HEK293 (cell line): ENCODE measurements at regions not wholly inside any gene's neighbourhood (a gene's known extent, or its start where the extent isn't known, plus 50 kb on each side); places are given as distances from the start of the nearest gene placed in this dataset.

ENCODE experiments used
- ZBTB1 ChIP-seq: fragments of 450-650 bp; formaldehyde crosslinking; IDR thresholded peaks from 2 replicates; pipeline ENCODE4 v1.5.1; 2016; ENCODE audit warnings: missing biosample characterization, missing genetic modification characterization
- ZNF530 ChIP-seq: fragments of 450-650 bp; formaldehyde crosslinking; IDR thresholded peaks from 2 replicates; pipeline ENCODE4 v1.5.1; 2016; ENCODE audit warnings: low read depth, missing biosample characterization, missing genetic modification characterization
- ZNF707 ChIP-seq: fragments of 450-650 bp; formaldehyde crosslinking; IDR thresholded peaks from 2 replicates; pipeline ENCODE4 v1.5.1; 2016; ENCODE audit warnings: missing biosample characterization, missing genetic modification characterization
- ZNF747 ChIP-seq: fragments of 450-650 bp; formaldehyde crosslinking; IDR thresholded peaks from 2 replicates; pipeline ENCODE4 v1.5.1; 2016; ENCODE audit warnings: missing biosample characterization, missing genetic modification characterization
- ZNF792 ChIP-seq: fragments of 450-650 bp; formaldehyde crosslinking; IDR thresholded peaks from 2 replicates; pipeline ENCODE4 v1.5.1; 2016; ENCODE audit warnings: missing biosample characterization, missing genetic modification characterization
- TF ChIP-seq, protein P1 (sequence below): fragments of 450-650 bp; formaldehyde crosslinking; IDR thresholded peaks from 2 replicates; pipeline ENCODE4 v1.5.1; 2016; ENCODE audit warnings: missing biosample characterization, missing genetic modification characterization
- TF ChIP-seq, protein P2 (sequence below): fragments of 450-650 bp; formaldehyde crosslinking; IDR thresholded peaks from 2 replicates; pipeline ENCODE4 v1.5.1; 2016; ENCODE audit warnings: missing biosample characterization, missing genetic modification characterization
- TF ChIP-seq, protein P3 (sequence below): fragments of 450-650 bp; formaldehyde crosslinking; IDR thresholded peaks from 2 replicates; pipeline ENCODE4 v1.5.1; 2016; ENCODE audit warnings: missing biosample characterization, missing genetic modification characterization, low read depth
- TF ChIP-seq, protein P4 (sequence below): sonication (generic); formaldehyde crosslinking; IDR thresholded peaks from 2 replicates; pipeline ENCODE4 v1.8.1; 2022; ENCODE audit warnings: mild to moderate bottlenecking, moderate library complexity, missing genetic modification reagents
- TF ChIP-seq, protein P5 (sequence below): fragments of 450-650 bp; formaldehyde crosslinking; IDR thresholded peaks from 2 replicates; pipeline ENCODE4 v1.5.1; 2016; ENCODE audit warnings: missing biosample characterization, missing genetic modification characterization

DNA sequence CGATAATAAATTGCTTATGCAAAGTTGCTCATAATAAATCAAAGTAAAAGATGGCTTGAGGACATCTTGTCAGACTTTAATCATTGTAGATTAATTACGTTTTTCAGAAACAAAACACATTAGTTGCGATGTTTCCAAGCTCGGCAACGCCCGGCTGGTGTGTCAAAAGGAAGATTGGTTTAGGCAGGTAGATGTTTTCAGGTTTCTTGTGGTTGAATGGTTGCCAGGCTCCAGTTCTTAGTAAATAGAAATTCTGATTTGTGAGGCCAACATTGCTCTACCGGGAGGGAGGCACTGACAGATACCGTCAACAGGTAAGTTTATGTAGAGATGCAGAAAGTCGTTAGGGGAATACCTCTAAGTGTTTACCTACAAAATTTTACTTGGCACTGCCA is 280.3 kb downstream of the NPR3 start:
- TF ChIP-seq ZNF530 (tag by site-specific recombination) (no peak), ZBTB1 (tag by site-specific recombination) (no peak), ZNF707 (no peak), ZNF747 (tag by site-specific recombination) (no peak), ZNF792 (no peak)
- TF ChIP-seq, protein P1, sequence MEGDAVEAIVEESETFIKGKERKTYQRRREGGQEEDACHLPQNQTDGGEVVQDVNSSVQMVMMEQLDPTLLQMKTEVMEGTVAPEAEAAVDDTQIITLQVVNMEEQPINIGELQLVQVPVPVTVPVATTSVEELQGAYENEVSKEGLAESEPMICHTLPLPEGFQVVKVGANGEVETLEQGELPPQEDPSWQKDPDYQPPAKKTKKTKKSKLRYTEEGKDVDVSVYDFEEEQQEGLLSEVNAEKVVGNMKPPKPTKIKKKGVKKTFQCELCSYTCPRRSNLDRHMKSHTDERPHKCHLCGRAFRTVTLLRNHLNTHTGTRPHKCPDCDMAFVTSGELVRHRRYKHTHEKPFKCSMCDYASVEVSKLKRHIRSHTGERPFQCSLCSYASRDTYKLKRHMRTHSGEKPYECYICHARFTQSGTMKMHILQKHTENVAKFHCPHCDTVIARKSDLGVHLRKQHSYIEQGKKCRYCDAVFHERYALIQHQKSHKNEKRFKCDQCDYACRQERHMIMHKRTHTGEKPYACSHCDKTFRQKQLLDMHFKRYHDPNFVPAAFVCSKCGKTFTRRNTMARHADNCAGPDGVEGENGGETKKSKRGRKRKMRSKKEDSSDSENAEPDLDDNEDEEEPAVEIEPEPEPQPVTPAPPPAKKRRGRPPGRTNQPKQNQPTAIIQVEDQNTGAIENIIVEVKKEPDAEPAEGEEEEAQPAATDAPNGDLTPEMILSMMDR: no peak
- TF ChIP-seq, protein P2, sequence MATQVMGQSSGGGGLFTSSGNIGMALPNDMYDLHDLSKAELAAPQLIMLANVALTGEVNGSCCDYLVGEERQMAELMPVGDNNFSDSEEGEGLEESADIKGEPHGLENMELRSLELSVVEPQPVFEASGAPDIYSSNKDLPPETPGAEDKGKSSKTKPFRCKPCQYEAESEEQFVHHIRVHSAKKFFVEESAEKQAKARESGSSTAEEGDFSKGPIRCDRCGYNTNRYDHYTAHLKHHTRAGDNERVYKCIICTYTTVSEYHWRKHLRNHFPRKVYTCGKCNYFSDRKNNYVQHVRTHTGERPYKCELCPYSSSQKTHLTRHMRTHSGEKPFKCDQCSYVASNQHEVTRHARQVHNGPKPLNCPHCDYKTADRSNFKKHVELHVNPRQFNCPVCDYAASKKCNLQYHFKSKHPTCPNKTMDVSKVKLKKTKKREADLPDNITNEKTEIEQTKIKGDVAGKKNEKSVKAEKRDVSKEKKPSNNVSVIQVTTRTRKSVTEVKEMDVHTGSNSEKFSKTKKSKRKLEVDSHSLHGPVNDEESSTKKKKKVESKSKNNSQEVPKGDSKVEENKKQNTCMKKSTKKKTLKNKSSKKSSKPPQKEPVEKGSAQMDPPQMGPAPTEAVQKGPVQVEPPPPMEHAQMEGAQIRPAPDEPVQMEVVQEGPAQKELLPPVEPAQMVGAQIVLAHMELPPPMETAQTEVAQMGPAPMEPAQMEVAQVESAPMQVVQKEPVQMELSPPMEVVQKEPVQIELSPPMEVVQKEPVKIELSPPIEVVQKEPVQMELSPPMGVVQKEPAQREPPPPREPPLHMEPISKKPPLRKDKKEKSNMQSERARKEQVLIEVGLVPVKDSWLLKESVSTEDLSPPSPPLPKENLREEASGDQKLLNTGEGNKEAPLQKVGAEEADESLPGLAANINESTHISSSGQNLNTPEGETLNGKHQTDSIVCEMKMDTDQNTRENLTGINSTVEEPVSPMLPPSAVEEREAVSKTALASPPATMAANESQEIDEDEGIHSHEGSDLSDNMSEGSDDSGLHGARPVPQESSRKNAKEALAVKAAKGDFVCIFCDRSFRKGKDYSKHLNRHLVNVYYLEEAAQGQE: no peak
- TF ChIP-seq, protein P3, sequence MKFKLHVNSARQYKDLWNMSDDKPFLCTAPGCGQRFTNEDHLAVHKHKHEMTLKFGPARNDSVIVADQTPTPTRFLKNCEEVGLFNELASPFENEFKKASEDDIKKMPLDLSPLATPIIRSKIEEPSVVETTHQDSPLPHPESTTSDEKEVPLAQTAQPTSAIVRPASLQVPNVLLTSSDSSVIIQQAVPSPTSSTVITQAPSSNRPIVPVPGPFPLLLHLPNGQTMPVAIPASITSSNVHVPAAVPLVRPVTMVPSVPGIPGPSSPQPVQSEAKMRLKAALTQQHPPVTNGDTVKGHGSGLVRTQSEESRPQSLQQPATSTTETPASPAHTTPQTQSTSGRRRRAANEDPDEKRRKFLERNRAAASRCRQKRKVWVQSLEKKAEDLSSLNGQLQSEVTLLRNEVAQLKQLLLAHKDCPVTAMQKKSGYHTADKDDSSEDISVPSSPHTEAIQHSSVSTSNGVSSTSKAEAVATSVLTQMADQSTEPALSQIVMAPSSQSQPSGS: no peak
- TF ChIP-seq, protein P4, sequence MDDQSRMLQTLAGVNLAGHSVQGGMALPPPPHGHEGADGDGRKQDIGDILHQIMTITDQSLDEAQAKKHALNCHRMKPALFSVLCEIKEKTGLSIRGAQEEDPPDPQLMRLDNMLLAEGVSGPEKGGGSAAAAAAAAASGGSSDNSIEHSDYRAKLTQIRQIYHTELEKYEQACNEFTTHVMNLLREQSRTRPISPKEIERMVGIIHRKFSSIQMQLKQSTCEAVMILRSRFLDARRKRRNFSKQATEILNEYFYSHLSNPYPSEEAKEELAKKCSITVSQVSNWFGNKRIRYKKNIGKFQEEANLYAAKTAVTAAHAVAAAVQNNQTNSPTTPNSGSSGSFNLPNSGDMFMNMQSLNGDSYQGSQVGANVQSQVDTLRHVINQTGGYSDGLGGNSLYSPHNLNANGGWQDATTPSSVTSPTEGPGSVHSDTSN (CRISPR knock-in tag): no peak
- TF ChIP-seq, protein P5, sequence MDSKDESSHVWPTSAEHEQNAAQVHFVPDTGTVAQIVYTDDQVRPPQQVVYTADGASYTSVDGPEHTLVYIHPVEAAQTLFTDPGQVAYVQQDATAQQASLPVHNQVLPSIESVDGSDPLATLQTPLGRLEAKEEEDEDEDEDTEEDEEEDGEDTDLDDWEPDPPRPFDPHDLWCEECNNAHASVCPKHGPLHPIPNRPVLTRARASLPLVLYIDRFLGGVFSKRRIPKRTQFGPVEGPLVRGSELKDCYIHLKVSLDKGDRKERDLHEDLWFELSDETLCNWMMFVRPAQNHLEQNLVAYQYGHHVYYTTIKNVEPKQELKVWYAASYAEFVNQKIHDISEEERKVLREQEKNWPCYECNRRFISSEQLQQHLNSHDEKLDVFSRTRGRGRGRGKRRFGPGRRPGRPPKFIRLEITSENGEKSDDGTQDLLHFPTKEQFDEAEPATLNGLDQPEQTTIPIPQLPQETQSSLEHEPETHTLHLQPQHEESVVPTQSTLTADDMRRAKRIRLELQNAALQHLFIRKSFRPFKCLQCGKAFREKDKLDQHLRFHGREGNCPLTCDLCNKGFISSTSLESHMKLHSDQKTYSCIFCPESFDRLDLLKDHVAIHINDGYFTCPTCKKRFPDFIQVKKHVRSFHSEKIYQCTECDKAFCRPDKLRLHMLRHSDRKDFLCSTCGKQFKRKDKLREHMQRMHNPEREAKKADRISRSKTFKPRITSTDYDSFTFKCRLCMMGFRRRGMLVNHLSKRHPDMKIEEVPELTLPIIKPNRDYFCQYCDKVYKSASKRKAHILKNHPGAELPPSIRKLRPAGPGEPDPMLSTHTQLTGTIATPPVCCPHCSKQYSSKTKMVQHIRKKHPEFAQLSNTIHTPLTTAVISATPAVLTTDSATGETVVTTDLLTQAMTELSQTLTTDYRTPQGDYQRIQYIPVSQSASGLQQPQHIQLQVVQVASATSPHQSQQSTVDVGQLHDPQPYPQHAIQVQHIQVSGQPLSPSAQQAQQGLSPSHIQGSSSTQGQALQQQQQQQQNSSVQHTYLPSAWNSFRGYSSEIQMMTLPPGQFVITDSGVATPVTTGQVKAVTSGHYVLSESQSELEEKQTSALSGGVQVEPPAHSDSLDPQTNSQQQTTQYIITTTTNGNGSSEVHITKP (tag by site-specific recombination): no peak
